GM21526 (cell line): ENCODE measurements at regions not wholly inside any gene's neighbourhood (a gene's known extent, or its start where the extent isn't known, plus 50 kb on each side); places are given as distances from the start of the nearest gene placed in this dataset.

ENCODE experiments used
- ATAC-seq: cut with Tn5 transposase; IDR thresholded peaks from one replicate; pipeline ENCODE4 v1.9.1; 2021; ENCODE audit warnings: moderate library complexity; ENCODE audit not compliant: unreplicated experiment, low FRiP score

DNA sequence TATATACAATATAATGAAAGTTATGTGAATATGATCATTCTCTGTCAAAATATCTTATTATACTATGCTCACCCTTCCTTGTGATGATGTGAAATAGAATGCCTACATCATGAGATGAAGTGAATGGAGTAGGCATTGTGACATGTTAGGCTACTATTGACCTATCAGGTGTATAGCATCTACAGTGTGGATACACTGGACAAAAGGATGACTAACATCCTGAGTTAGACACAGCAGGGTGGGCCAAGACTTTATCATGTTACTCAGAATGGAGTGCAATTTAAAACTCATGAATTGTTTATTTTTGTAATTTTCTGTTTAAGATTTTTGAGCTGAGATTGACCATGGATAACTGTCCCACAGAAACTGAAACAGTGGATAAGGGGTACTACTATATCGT is 53.4 kb upstream of the NAV3 start:
- no peak for ATAC-seq

GRCh38 chr12:77774761-77775160 is 55.9 kb upstream of the NAV3 start:
- ATAC-seq: no peak

- ATAC-seq: no peak
Observed at GRCh38 chr12:77772676-77773298, 57.9 kb upstream of the NAV3 start.

DNA sequence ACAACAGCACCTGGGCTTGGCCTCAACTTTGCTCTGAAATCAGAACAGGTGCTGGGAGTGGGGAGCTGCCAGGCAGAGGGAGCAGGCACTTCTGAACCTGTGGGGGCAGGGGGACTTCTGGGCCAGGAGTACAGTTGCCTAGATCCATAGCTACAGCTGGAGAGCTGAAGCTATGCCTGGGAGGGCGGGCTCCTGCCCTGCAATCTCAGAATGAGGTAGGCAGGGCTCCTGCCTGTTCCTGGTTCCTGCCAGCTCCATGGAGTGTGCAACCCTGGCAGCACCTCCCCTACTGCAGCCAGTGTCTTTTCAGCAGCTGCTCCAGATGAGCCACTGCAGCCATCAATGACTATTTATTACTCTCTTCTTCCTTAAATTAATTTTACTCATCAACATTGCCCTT is 62.1 kb upstream of the NAV3 start:
- no peak for ATAC-seq

- ATAC-seq: no peak
Observed at GRCh38 chr12:77767756-77768343, 62.8 kb upstream of the NAV3 start.

DNA sequence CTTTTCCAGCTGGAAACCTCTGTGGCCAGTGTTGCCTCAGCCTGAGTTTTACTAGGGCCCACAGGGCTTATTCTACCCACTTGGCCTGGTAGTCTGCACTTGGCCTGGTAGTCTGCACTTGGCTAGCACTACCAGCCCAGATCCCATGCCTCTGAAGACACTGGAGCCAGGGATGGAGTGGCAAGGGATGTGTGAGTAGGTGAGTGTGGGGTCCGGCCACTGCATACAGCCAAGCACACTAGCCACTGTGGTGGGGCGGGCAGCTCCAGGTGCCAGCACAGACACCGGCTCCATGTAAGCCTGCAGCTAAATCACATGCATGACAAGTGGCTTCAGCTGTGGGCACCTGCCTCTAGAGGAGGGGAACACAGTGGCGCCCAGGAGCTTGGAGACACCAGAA is 63.4 kb upstream of the NAV3 start:
- ATAC-seq: no peak

- no peak for ATAC-seq
Observed at GRCh38 chr12:77766224-77766623, 64.5 kb upstream of the NAV3 start.

DNA sequence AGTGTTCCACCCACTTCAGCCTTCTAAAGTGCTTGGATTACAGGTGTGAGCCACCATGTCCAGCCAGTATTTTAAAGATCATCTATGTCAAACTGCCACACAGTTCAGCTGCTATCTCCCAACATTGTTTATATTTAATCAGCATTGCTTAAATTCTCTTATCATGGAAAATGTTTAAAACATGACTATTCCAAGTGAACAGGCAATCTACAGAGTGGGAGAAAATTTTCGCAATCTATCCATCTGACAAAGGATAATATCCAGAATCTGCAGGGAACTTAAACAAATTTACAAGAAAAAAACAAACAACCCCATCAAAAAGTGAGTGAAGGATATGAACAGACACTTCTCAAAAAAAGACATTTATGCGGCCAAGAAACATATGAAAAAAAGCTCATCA is 69.4 kb upstream of the NAV3 start:
- no peak for ATAC-seq

DNA sequence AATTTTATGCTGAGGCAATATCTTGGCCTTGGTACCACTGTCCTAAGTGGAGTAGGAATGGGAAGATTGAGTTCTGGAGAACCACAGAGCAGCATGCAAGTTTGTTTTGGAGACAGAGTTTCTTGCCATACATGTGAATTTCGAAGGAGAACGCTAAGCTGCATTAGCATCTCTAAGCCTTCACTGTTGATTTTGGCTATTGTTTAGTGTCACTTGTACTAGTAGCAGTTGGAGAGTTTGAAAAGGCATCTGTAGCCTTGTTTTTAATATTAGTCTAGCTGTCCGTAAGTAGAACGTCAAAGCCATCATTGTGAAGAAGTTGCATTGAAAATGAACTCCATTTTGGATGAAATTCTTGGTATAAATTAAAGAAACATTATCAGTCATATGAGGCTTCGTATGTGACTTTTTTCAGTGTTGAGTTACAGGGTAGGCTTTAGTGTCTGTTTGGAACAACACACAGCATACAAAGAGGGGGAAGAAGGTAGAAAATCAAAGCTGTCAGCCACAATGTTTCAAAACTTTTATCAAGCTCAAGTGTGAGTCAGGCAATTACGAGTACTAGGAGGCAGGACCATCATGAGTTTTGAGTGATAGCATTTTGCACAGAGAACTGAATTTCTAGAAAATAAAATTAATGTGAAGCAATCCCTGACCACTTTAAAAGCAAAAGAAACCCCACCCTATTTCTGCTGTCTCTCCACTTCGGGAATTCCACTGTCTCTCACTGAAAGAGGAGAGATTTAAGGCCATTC is 70.2 kb upstream of the NAV3 start:
- no peak for ATAC-seq

DNA sequence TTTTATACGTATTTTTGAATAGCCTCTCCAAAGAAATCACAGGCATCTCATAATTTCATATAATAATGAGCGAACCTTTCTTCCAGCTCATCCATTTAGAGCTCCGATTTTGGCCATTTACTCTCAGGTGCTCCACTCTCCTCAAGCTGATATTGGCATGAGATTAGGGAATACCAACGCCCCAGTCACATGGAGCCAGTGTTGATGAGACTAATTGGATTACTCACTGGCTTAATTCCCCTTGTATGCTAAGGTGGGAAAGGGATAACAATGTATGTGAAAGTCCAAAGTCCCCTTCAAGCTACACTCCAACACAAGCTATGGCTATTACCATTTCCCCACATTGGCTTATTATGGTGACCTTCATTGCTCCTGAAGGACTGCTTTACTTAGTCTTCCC is 76.6 kb upstream of the NAV3 start:
- no peak for ATAC-seq

GRCh38 chr12:77751939-77752338 is 78.8 kb upstream of the NAV3 start:
- no peak for ATAC-seq

- ATAC-seq: peak; percentile 100
Observed at GRCh38 chr12:77746096-77746495, 84.6 kb upstream of the NAV3 start.

- ATAC-seq: no peak
Observed at GRCh38 chr12:77745624-77746023, 85.1 kb upstream of the NAV3 start.

- no peak for ATAC-seq
Observed at GRCh38 chr12:77742631-77743030, 88.1 kb upstream of the NAV3 start.

GRCh38 chr12:77741974-77742517 is 88.6 kb upstream of the NAV3 start:
- no peak for ATAC-seq

DNA sequence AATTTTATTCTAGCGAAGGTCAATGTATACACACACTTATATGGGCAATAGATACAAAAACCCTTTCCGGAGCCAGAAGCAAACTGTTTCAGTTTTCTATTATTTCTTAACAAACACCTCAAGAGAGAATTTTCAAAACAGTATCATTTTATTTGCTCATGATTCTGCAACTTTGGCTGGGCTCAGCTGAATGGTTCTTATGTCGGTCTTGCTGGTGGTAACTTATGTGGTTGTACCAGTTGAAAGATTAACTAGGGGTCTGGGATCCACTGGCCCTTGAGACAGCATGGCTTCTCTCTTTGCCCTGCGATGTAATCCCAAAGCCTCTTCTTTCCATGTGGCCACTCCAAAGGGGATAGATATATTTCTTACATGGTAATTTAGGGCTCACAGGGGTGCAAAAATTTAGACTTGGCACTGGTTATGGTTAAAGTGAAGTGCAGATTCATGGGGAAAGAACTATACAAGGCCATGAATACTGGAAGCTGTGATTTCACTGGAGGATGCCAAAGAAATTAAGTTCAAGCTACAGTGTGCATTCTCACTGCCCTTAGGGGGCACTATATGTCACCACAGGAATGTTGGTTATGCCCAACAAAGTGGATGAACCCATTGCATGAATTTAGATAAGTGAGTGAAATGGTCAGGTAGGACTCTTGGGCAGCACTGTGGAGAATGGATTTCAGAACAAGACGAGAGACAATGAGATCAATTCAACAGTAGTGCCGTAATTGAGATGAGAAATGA is 94.3 kb upstream of the NAV3 start:
- ATAC-seq: no peak

- ATAC-seq: no peak
Observed at GRCh38 chr12:77734214-77734883, 96.3 kb upstream of the NAV3 start.

GRCh38 chr12:77728018-77728417 is 102.7 kb upstream of the NAV3 start:
- no peak for ATAC-seq

DNA sequence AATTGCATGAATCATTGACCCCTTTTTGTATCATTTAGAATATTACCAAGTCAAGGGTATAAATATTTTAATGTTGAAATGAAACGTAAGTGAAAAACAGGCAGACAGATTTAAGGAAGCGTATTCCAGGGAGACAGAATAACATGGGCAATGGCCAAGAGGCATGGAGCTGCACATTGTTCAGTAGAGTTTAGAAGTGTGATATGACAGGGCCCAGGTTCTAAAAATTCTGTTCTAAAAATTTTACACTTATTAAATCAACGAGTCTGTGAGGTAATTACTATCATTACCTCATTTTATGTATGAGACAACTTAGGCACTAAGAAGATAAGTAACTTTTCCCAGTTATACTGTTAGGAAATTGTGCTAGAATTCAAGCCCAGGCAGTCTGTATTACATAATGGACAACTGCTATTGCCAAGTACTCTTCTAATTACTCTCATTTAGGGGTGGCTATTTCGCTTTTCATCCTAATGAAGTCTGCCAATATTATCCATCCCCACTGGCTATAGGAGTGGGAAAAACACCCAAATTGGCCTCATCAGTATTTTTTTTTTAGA is 103.2 kb upstream of the NAV3 start:
- no peak for ATAC-seq

GRCh38 chr12:77725611-77726010 is 105.1 kb upstream of the NAV3 start:
- no peak for ATAC-seq
